HEK293 (cell line): ENCODE measurements at regions not wholly inside any gene's neighbourhood (a gene's known extent, or its start where the extent isn't known, plus 50 kb on each side); places are given as distances from the start of the nearest gene placed in this dataset.

Experiments
- CTCF ChIA-PET: fragments of 350-600 bp; formaldehyde crosslinking; extraction: SDS; loops from one replicate; lab custom pipeline; 2021; ENCODE audit warnings: antibody characterized with exemption; lab: Yijun Ruan, JAX
- POLR2A ChIA-PET: fragments of 300-600 bp; formaldehyde crosslinking; extraction: SDS; loops from one replicate; lab custom pipeline; 2020; ENCODE audit warnings: antibody characterized with exemption, inconsistent platforms; lab: Yijun Ruan, JAX
- H3K27ac ChIP-seq: fragments of 200-500 bp; sonication (Bioruptor generic); 2 replicates; pipeline ENCODE4 v1.5.1; 2014; ENCODE audit warnings: low read depth, low read length, control low read depth, inconsistent platforms; ENCODE audit errors: extremely low read depth
- H3K36me3 ChIP-seq, 2 experiments: fragments of 200-500 bp in 1 of 2; sonication (Bioruptor generic) in 1 of 2; 1 replicate in 1 of 2; 2 replicates in 1 of 2; pipeline ENCODE4 v1.5.1; 2014 to 2017; ENCODE audit warnings: inconsistent platforms in 2 of 2, low read length in 2 of 2; ENCODE audit not compliant: control insufficient read depth in 2 of 2, insufficient read depth in 1 of 2
- H3K4me1 ChIP-seq: fragments of 200-500 bp; sonication (Bioruptor generic); 2 replicates; pipeline ENCODE4 v1.5.1; 2014; ENCODE audit warnings: mild to moderate bottlenecking, low read length, inconsistent platforms; ENCODE audit not compliant: control insufficient read depth, insufficient read depth
- H3K4me3 ChIP-seq: 2 replicates; pipeline ENCODE4 v1.5.1; 2011; ENCODE audit warnings: low read depth, mild to moderate bottlenecking, control low read depth, low read length, moderate library complexity
- H3K9me3 ChIP-seq: fragments of 200-500 bp; sonication (Bioruptor generic); 2 replicates; pipeline ENCODE4 v1.5.1; 2014; ENCODE audit warnings: low read depth, low read length, inconsistent platforms; ENCODE audit not compliant: control insufficient read depth, insufficient read depth
- GLI2 ChIP-seq: fragments of 450-650 bp; formaldehyde crosslinking; IDR thresholded peaks from 2 replicates; pipeline ENCODE4; 2017; ENCODE audit warnings: missing biosample characterization, missing genetic modification characterization, low read depth, borderline replicate concordance
- INSM2 ChIP-seq: fragments of 450-650 bp; formaldehyde crosslinking; IDR thresholded peaks from 2 replicates; pipeline ENCODE4 v1.5.1; 2016; ENCODE audit warnings: missing biosample characterization, missing genetic modification characterization
- KLF10 ChIP-seq: fragments of 450-650 bp; IDR thresholded peaks from 2 replicates; pipeline ENCODE4 v1.5.1; 2018; ENCODE audit warnings: missing biosample characterization, mild to moderate bottlenecking, missing genetic modification characterization
- MEIS1 ChIP-seq: sonication (generic); formaldehyde crosslinking; IDR thresholded peaks from 2 replicates; pipeline ENCODE4 v1.8.1; 2022; ENCODE audit warnings: missing genetic modification reagents, mild to moderate bottlenecking, borderline replicate concordance
- MZF1 ChIP-seq: fragments of 450-650 bp; formaldehyde crosslinking; IDR thresholded peaks from 2 replicates; pipeline ENCODE4 v1.5.1; 2017; ENCODE audit warnings: missing biosample characterization, missing genetic modification characterization, borderline replicate concordance
- PATZ1 ChIP-seq: fragments of 450-650 bp; formaldehyde crosslinking; IDR thresholded peaks from 2 replicates; pipeline ENCODE4 v1.5.1; 2016; ENCODE audit warnings: missing biosample characterization, missing genetic modification characterization
- RBAK ChIP-seq: fragments of 450-650 bp; formaldehyde crosslinking; IDR thresholded peaks from 2 replicates; pipeline ENCODE4 v1.5.1; 2016; ENCODE audit warnings: missing biosample characterization, missing genetic modification characterization
- SCRT2 ChIP-seq: fragments of 450-650 bp; formaldehyde crosslinking; IDR thresholded peaks from 2 replicates; pipeline ENCODE4 v1.5.1; 2016; ENCODE audit warnings: missing biosample characterization, missing genetic modification characterization
- SP3 ChIP-seq: fragments of 450-650 bp; formaldehyde crosslinking; IDR thresholded peaks from 2 replicates; pipeline ENCODE4 v1.5.1; 2016; ENCODE audit warnings: missing biosample characterization, missing genetic modification characterization
- ZBTB20 ChIP-seq: fragments of 450-650 bp; formaldehyde crosslinking; IDR thresholded peaks from 2 replicates; pipeline ENCODE4 v1.5.1; 2016; ENCODE audit warnings: missing biosample characterization, missing genetic modification characterization
- ZBTB8A ChIP-seq: fragments of 450-650 bp; formaldehyde crosslinking; IDR thresholded peaks from 2 replicates; pipeline ENCODE4 v1.5.1; 2016; ENCODE audit warnings: missing biosample characterization, missing genetic modification characterization
- ZFP41 ChIP-seq: fragments of 450-650 bp; formaldehyde crosslinking; IDR thresholded peaks from 2 replicates; pipeline ENCODE4 v1.5.1; 2016; ENCODE audit warnings: missing biosample characterization, missing genetic modification characterization, borderline replicate concordance
- ZNF114 ChIP-seq: fragments of 450-650 bp; formaldehyde crosslinking; IDR thresholded peaks from 2 replicates; pipeline ENCODE4 v1.5.0; 2017; ENCODE audit warnings: missing biosample characterization, missing genetic modification characterization
- ZNF146 ChIP-seq: fragments of 450-650 bp; formaldehyde crosslinking; IDR thresholded peaks from 2 replicates; pipeline ENCODE4 v1.5.1; 2016; ENCODE audit warnings: missing biosample characterization, missing genetic modification characterization
- ZNF184 ChIP-seq: fragments of 450-650 bp; IDR thresholded peaks from 2 replicates; pipeline ENCODE4 v1.5.1; 2018; ENCODE audit warnings: missing biosample characterization, mild to moderate bottlenecking, missing genetic modification characterization
- ZNF292 ChIP-seq: fragments of 450-650 bp; formaldehyde crosslinking; IDR thresholded peaks from 2 replicates; pipeline ENCODE4 v1.5.1; 2016; ENCODE audit warnings: low read depth, missing biosample characterization, missing genetic modification characterization, borderline replicate concordance
- ZNF341 ChIP-seq: fragments of 450-650 bp; formaldehyde crosslinking; IDR thresholded peaks from 2 replicates; pipeline ENCODE4; 2016; ENCODE audit warnings: low read depth, missing biosample characterization, missing genetic modification characterization
- ZNF354C ChIP-seq: fragments of 450-650 bp; formaldehyde crosslinking; IDR thresholded peaks from 2 replicates; pipeline ENCODE4 v1.5.1; 2016; ENCODE audit warnings: missing biosample characterization, missing genetic modification characterization, low read depth, borderline replicate concordance
- ZNF362 ChIP-seq: fragments of 450-650 bp; formaldehyde crosslinking; IDR thresholded peaks from 2 replicates; pipeline ENCODE4 v1.5.1; 2016; ENCODE audit warnings: missing biosample characterization, missing genetic modification characterization
- ZNF398 ChIP-seq: fragments of 450-650 bp; formaldehyde crosslinking; IDR thresholded peaks from 2 replicates; pipeline ENCODE4 v1.5.1; 2017; ENCODE audit warnings: missing biosample characterization, missing genetic modification characterization
- ZNF404 ChIP-seq: fragments of 450-650 bp; formaldehyde crosslinking; IDR thresholded peaks from 2 replicates; pipeline ENCODE4 v1.5.1; 2017; ENCODE audit warnings: missing biosample characterization, missing genetic modification characterization
- ZNF514 ChIP-seq: fragments of 450-650 bp; formaldehyde crosslinking; IDR thresholded peaks from 2 replicates; pipeline ENCODE4 v1.5.1; 2016; ENCODE audit warnings: missing biosample characterization, missing genetic modification characterization
- ZNF530 ChIP-seq: fragments of 450-650 bp; formaldehyde crosslinking; IDR thresholded peaks from 2 replicates; pipeline ENCODE4 v1.5.1; 2016; ENCODE audit warnings: low read depth, missing biosample characterization, missing genetic modification characterization
- ZNF560 ChIP-seq: fragments of 450-650 bp; formaldehyde crosslinking; IDR thresholded peaks from 2 replicates; pipeline ENCODE4 v1.5.1; 2017; ENCODE audit warnings: missing biosample characterization, missing genetic modification characterization, borderline replicate concordance
- ZNF561 ChIP-seq: fragments of 450-650 bp; IDR thresholded peaks from 2 replicates; pipeline ENCODE4 v1.5.1; 2018; ENCODE audit warnings: missing biosample characterization, missing genetic modification characterization, borderline replicate concordance
- ZNF610 ChIP-seq: fragments of 450-650 bp; formaldehyde crosslinking; IDR thresholded peaks from 2 replicates; pipeline ENCODE4 v1.5.1; 2016; ENCODE audit warnings: missing biosample characterization, missing genetic modification characterization, borderline replicate concordance
- ZNF621 ChIP-seq: fragments of 450-650 bp; formaldehyde crosslinking; IDR thresholded peaks from 2 replicates; pipeline ENCODE4 v1.5.1; 2017; ENCODE audit warnings: missing biosample characterization, missing genetic modification characterization
- ZNF658 ChIP-seq: fragments of 450-650 bp; formaldehyde crosslinking; IDR thresholded peaks from 2 replicates; pipeline ENCODE4; 2016; ENCODE audit warnings: missing biosample characterization, missing genetic modification characterization
- ZNF76 ChIP-seq: fragments of 450-650 bp; formaldehyde crosslinking; IDR thresholded peaks from 2 replicates; pipeline ENCODE4; 2016; ENCODE audit warnings: low read depth, missing biosample characterization, missing genetic modification characterization, borderline replicate concordance
- ZSCAN30 ChIP-seq: fragments of 450-650 bp; IDR thresholded peaks from 2 replicates; pipeline ENCODE4 v1.5.1; 2018; ENCODE audit warnings: missing biosample characterization, mild to moderate bottlenecking, missing genetic modification characterization, moderate library complexity

- POLR2A ChIA-PET = no interaction called here
- Histone ChIP-seq H3K27ac (no peak overlapping the region), H3K4me1 (no peaks in the 10 kb centered on the region), H3K4me3 (no peak overlapping the region), H3K36me3 (no peaks in the 10 kb centered on the region), H3K9me3 (no peaks in the 10 kb centered on the region)
- TF ChIP-seq ZBTB20 (tag by site-specific recombination) = no peak
- TF ChIP-seq SCRT2 (tag by site-specific recombination) = no peak
- TF ChIP-seq PATZ1 (tag by site-specific recombination) = no peak
- no peak for TF ChIP-seq ZNF404 (tag by site-specific recombination)
- no peak for TF ChIP-seq ZBTB8A (tag by site-specific recombination)
- TF ChIP-seq ZNF398 (tag by site-specific recombination) = no peak
- TF ChIP-seq ZNF658 (tag by site-specific recombination) = no peak
- TF ChIP-seq ZNF146 = no peak
- no peak for TF ChIP-seq RBAK
- TF ChIP-seq ZNF514 (tag by site-specific recombination) = no peak
- no peak for TF ChIP-seq MZF1 (tag by site-specific recombination)
- TF ChIP-seq ZNF184 = no peak
- TF ChIP-seq ZNF610 = no peak
- no peak for TF ChIP-seq ZNF292 (tag by site-specific recombination)
- TF ChIP-seq ZNF341 (tag by site-specific recombination) = no peak
- no peak for TF ChIP-seq INSM2
- TF ChIP-seq GLI2 (tag by site-specific recombination) = no peak
- no peak for TF ChIP-seq ZFP41 (tag by site-specific recombination)
- CTCF ChIA-PET = no interaction called here
Measured at GRCh38 chr6:48570656-48571055, 459.7 kb upstream of the PTCHD4 start.

- ChIA-PET CTCF (interaction anchor here (0.6 kb wide), 1 partner anchor 736 kb away, joined by 3 read pairs; no protein-coding TSS in a partner anchor), POLR2A (no interaction called here)
- TF ChIP-seq ZNF362 (tag by site-specific recombination) = no peak
- TF ChIP-seq ZNF530 (tag by site-specific recombination) = no peak
- TF ChIP-seq SP3 (tag by site-specific recombination) = no peak
- TF ChIP-seq PATZ1 (tag by site-specific recombination) = no peak
- TF ChIP-seq ZNF561 (tag by site-specific recombination) = no peak
- no peak for TF ChIP-seq ZSCAN30 (tag by site-specific recombination)
- TF ChIP-seq MEIS1 = no peak
- TF ChIP-seq ZNF76 (tag by site-specific recombination) = no peak
- no peak for TF ChIP-seq KLF10
- TF ChIP-seq ZNF354C = no peak
- TF ChIP-seq ZNF621 (tag by site-specific recombination) = no peak
- no peak for TF ChIP-seq ZNF114 (tag by site-specific recombination)
- no peak for TF ChIP-seq ZNF560 (tag by site-specific recombination)
Measured at GRCh38 chr6:48568856-48569255, 457.9 kb upstream of the PTCHD4 start.

More at GRCh38 chr6:48568856-48569255, 457.9 kb upstream of the PTCHD4 start:
- H3K4me3 ChIP-seq = no peak overlapping the region
- no peaks in the 10 kb centered on the region for H3K36me3 ChIP-seq
- no peaks in the 10 kb centered on the region for H3K9me3 ChIP-seq
- H3K4me1 ChIP-seq = no peaks in the 10 kb centered on the region
- no peak overlapping the region for H3K27ac ChIP-seq
